GM20000 (cell line): ENCODE measurements at regions not wholly inside any gene's neighbourhood (a gene's known extent, or its start where the extent isn't known, plus 50 kb on each side); places are given as distances from the start of the nearest gene placed in this dataset.
"Not testable (repeated sequence)": the region's sequence is repeated elsewhere in the genome, so short reads cannot be mapped to it uniquely, and the experiment has no call there.

Experiments
- DNase-seq: peaks from one replicate; pipeline ENCODE4 v3.0.0; 2012; ENCODE audit warnings: low spot score
- TF ChIP-seq, protein P1 (sequence below): IDR thresholded peaks from 2 replicates; pipeline ENCODE4 v1.5.1; 2012; ENCODE audit warnings: mild to moderate bottlenecking, control low read depth; ENCODE audit errors: extremely low read depth, missing control alignments

DNA sequence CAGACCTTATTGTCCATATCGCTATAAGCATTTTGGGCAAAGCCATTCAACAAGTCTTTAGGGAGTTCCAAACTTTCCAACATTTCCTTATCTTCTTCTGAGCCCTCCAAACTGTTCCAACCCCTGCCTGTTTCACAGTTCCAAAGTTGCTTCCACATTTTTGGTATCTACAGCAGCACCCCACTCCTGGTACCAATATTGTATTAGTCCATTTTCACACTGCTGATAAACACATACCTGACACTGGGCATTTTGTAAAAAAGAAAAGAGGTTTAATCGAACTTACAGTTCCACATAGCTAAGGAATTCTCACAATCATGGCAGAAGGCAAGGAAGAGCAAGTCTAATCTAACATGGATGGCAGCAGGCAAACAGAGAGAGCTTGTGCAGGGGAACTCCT is 834.1 kb upstream of the GBE1 start:
- DNase-seq = no peak

DNA sequence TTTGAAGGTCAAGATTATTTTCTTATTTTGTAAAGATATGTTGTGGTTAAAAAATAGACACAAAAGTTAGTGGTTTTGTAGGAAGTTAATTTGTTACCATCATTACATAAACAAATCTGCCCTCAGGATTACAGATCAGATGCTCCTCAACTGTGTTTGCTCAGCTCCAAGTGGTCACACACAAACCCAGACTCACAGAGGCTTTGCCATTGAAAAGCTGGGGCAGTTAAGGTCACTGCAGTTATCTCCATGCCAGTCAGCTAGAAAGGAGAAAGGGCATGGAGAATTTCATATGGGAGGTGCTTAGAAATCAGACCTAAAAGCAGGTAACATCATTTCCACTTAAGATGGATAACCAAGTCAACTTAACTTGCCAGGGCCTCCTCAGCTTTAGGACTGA is 825.7 kb upstream of the GBE1 start:
- no peak for DNase-seq
- TF ChIP-seq, protein P1, sequence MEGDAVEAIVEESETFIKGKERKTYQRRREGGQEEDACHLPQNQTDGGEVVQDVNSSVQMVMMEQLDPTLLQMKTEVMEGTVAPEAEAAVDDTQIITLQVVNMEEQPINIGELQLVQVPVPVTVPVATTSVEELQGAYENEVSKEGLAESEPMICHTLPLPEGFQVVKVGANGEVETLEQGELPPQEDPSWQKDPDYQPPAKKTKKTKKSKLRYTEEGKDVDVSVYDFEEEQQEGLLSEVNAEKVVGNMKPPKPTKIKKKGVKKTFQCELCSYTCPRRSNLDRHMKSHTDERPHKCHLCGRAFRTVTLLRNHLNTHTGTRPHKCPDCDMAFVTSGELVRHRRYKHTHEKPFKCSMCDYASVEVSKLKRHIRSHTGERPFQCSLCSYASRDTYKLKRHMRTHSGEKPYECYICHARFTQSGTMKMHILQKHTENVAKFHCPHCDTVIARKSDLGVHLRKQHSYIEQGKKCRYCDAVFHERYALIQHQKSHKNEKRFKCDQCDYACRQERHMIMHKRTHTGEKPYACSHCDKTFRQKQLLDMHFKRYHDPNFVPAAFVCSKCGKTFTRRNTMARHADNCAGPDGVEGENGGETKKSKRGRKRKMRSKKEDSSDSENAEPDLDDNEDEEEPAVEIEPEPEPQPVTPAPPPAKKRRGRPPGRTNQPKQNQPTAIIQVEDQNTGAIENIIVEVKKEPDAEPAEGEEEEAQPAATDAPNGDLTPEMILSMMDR = no peak

More for the DNA sequence above, 834.1 kb upstream of the GBE1 start:
- TF ChIP-seq, protein P1 = no peak

DNA sequence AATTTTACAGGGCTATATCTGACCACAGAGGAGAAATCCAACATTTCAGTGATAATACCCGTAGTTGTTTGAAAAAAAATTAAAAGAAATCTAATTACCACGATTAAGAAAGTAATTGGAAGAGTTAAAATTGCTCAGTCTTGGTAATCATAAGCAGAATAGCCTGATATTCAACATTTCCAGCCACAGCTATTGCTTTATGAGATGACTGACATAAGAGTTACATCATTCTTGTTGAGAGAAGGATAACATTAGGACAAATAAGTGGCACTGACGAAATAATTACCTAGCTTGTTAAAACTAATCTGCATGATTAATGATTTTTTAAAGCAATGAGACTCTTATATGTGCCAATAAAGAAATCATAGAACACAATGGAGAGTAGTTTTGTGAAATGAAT is 825.0 kb upstream of the GBE1 start:
- DNase-seq = no peak
- TF ChIP-seq, protein P1 = no peak

DNA sequence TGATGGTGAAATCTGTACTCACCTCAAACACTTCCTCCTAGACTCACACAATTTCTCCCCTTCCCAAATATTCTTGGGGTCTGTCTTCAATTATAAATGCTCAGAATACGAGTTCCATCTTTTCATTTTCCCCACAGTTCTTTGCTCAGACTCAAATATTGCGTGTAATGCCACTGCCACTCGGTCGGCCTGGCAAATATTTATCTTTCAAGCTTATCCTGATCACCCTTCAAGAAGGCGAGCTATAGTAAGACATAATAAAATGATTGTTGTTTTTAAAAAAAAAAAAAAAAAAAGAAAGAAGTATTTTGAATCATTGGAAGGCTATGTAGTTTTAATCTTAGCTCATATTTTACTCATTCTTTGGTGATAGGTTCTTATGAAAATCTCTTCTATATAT is 824.6 kb upstream of the GBE1 start:
- not testable (repeated sequence) for DNase-seq

DNA sequence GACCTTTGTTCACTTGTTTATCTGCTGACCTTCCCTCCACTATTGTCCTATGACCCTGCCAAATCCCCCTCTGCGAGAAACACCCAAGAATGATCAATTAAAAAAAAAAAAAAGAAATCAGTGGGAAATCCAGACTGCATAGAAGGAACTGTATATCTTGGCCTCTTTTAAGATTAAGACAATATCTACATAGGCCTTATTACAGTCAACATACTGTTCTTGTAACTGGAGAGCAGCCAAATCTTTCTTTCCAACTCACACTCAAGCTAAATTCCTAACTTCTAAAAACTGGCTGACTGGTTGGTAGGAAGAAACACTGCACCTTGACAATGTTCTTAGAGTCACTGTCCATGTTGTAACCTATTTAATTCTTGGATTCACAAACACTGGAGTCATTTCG is 824.1 kb upstream of the GBE1 start:
- not testable (repeated sequence) for DNase-seq

DNA sequence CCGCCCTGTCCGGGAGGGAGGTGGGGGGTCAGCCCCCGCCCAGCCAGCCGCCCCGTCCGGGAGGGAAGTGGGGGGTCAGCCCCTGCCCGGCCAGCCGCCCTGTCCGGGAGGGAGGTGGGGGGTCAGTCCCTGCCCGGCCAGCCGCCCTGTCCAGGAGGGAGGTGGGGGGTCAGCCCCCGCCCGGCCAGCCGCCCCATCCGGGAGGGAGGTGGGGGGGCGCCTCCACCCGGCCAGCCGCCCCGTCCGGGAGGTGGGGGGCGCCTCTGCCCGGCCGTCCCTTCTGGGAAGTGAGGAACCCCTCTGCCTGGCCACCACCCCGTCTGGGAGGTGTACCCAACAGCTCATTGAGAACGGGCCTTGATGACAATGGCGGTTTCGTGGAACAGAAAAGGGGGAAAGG is 823.4 kb upstream of the GBE1 start:
- DNase-seq = not testable (repeated sequence)

DNA sequence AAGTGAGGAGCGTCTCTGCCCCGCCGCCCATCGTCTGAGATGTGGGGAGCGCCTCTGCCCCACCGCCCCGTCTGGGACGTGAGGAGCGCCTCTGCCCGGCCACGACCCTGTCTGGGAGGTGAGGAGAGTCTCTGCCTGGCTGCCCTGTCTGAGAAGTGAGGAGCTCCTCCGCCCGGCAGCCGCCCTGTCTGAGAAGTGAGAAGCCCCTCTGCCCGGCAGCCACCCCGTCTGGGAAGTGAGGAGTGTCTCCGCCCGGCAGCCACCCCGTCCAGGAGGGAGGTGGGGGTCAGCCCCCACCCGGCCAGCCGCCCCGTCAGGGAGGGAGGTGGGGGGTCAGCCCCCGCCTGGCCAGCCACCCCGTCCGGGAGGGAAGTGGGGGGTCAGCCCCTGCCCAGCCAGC is 823.0 kb upstream of the GBE1 start:
- not testable (repeated sequence) for DNase-seq

DNA sequence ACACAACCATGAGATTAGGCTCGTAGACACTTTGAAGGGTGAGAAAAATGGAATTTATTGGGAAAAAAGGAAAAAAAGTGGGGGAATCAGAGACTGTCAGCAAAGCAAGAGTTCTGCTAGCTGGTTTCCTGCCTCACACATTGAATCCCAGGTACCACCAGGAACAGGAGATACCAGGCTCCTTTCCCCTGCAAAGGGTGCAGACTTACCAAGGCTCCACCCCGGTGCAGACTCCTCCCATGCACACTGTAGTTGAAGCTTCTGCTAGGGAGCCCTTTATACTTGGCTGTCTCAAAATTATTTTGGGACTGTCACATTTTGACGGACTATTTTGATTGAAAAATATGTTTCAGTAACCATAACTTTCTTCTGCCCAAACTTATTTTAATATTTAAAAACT is 819.9 kb upstream of the GBE1 start:
- no peak for DNase-seq
- TF ChIP-seq, protein P1 = no peak

DNA sequence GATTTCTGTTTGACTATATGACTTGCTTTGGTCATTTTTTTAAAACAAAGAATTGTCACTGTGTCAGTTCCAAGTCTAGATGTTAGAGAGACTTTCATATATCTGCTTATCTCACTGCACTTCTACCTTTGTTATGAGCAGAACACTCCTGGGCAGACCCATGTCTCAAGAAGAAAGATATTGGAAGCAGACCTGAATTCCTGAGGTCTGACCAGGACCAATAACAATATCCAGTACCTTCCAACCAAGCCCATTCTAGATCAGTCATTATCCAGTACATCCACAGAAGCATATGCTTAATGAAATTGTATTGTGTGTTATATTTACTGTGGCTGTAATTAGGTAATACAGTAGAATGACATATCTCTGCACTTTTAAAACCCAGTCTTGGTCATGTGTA is 811.3 kb upstream of the GBE1 start:
- TF ChIP-seq, protein P1 = no peak
- no peak for DNase-seq

DNA sequence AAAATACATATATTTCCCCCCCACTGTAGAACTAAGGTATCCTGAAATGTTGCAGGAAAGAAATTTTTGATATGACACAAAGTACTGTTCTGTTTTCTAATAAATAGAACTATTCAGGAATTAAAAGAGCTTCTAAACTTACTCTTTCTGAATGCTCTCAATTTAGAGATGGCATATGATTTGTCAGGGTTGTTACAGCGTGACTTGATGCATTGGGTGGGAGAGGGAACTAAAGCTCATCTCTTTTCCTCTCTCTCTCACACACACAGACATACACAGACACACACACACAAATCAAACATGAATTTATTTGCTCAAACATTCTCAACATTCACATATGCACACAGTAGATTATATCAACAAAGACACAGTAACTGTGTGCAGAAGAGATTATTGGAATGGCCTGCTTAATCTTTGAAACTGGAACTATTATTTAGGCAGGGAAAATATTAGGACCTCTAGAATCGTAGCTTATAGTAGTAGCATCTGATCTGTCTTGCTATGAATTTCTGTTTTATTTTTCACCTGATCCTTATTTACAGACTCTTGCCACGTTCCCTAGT is 807.4 kb upstream of the GBE1 start:
- TF ChIP-seq, protein P1 = no peak
- no peak for DNase-seq
